GM23248 (cell line): ENCODE measurements at regions not wholly inside any gene's neighbourhood (a gene's known extent, or its start where the extent isn't known, plus 50 kb on each side); places are given as distances from the start of the nearest gene placed in this dataset.

Experiments
- EZH2 ChIP-seq: fragments of 200-600 bp; sonication (generic); IDR thresholded peaks from 2 replicates; pipeline ENCODE4 v1.6.1; 2018; ENCODE audit warnings: antibody characterized with exemption, mild to moderate bottlenecking; ENCODE audit not compliant: insufficient read depth, poor library complexity, severe bottlenecking
- EZH2phosphoT487 ChIP-seq: fragments of 200-600 bp; sonication (generic); IDR thresholded peaks from 2 replicates; pipeline ENCODE4 v1.6.1; 2018; ENCODE audit warnings: antibody characterized with exemption, moderate library complexity, mild to moderate bottlenecking, low read depth; ENCODE audit not compliant: insufficient read depth

DNA sequence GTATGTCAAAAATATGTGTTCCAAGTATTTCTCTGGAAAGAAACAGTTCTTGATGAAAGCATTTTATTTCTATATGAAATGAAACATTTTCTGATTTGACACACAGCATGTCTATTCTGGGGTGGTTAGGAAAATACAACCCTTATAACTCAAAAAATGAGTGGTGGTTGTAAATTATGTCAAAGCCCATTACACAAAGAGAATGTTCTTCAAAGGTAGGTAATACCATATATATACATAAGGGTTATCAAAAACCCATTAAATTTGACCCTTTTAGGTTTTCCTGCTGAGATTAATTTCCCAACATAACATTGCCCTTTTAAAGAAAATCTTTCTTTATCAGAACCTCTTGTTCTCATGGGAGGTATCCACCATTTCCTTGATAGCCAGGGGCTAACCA is 420.5 kb upstream of the TECRL start:
- no peak for TF ChIP-seq EZH2
- TF ChIP-seq EZH2phosphoT487: no peak
